ENCODE measurements at regions not wholly inside any gene's neighbourhood (a gene's known extent, or its start where the extent isn't known, plus 50 kb on each side); places are given as distances from the start of the nearest gene placed in this dataset.

- TF ChIP-seq CTCF (IDR thresholded peaks at IDR 0.05): no peak
- no peak for TF ChIP-seq POLR2AphosphoS5 (IDR thresholded peaks at IDR 0.05)
These were observed 95.9 kb upstream of the PPP2R5A start for GRCh38 chr1:212189352-212189738.

Measured in prostate gland (tissue), 2 donors.